ENCODE measurements at regions not wholly inside any gene's neighbourhood (a gene's known extent, or its start where the extent isn't known, plus 50 kb on each side); places are given as distances from the start of the nearest gene placed in this dataset.

- no peaks in the 10 kb centered on the region for H3K4me1 Mint-ChIP-seq (ENCODE audit: low read depth)
- no peak overlapping the region for H3K4me3 Mint-ChIP-seq
- H3K27ac Mint-ChIP-seq: no peak overlapping the region
- intact Hi-C loops (cut with micrococcal nuclease): no loop called here
- H3K27me3 Mint-ChIP-seq (ENCODE audit: insufficient read depth): peaks cover 10% of the 10 kb centered on the region
- no peaks in the 10 kb centered on the region for H3K36me3 Mint-ChIP-seq (ENCODE audit: low read depth)
- no peaks in the 10 kb centered on the region for H3K9me3 Mint-ChIP-seq
- DNase-seq (ENCODE audit: low spot score): no peak
Measured at GRCh38 chr20:58002901-58003300, 225.6 kb downstream of the ANKRD60 start.

- H3K4me1 Mint-ChIP-seq (ENCODE audit: low read depth): no peaks in the 10 kb centered on the region
- H3K4me3 Mint-ChIP-seq: no peak overlapping the region
- DNase-seq (ENCODE audit: low spot score): no peak
- peaks cover 10% of the 10 kb centered on the region for H3K27me3 Mint-ChIP-seq (ENCODE audit: insufficient read depth)
- H3K9me3 Mint-ChIP-seq: no peaks in the 10 kb centered on the region
- H3K36me3 Mint-ChIP-seq (ENCODE audit: low read depth): no peaks in the 10 kb centered on the region
- H3K27ac Mint-ChIP-seq: no peak overlapping the region
- intact Hi-C loops (cut with micrococcal nuclease): no loop called here
Measured at GRCh38 chr20:58001946-58002345, 226.5 kb downstream of the ANKRD60 start.

GRCh38 chr20:58001381-58001780, 227.1 kb downstream of the ANKRD60 start:
- intact Hi-C loops (cut with micrococcal nuclease): no loop called here
- Mint-ChIP-seq H3K27me3 (ENCODE audit: insufficient read depth) (peaks cover 10% of the 10 kb centered on the region), H3K27ac (no peak overlapping the region), H3K36me3 (ENCODE audit: low read depth) (no peaks in the 10 kb centered on the region), H3K4me1 (ENCODE audit: low read depth) (no peaks in the 10 kb centered on the region), H3K4me3 (no peak overlapping the region), H3K9me3 (no peaks in the 10 kb centered on the region)
- DNase-seq (ENCODE audit: low spot score): no peak

GRCh38 chr20:58000861-58001260, 227.6 kb downstream of the ANKRD60 start:
- Mint-ChIP-seq H3K4me3 (no peak overlapping the region), H3K36me3 (ENCODE audit: low read depth) (no peaks in the 10 kb centered on the region), H3K4me1 (ENCODE audit: low read depth) (no peaks in the 10 kb centered on the region), H3K27ac (no peak overlapping the region), H3K9me3 (no peaks in the 10 kb centered on the region), H3K27me3 (ENCODE audit: insufficient read depth) (peaks cover 9% of the 10 kb centered on the region)
- no peak for DNase-seq (ENCODE audit: low spot score)
- intact Hi-C loops (cut with micrococcal nuclease): no loop called here

GRCh38 chr20:57999465-58000111, 228.9 kb downstream of the ANKRD60 start:
- Mint-ChIP-seq H3K36me3 (ENCODE audit: low read depth) (no peaks in the 10 kb centered on the region), H3K4me3 (no peak overlapping the region), H3K27me3 (ENCODE audit: insufficient read depth) (peaks cover 9% of the 10 kb centered on the region), H3K4me1 (ENCODE audit: low read depth) (no peaks in the 10 kb centered on the region), H3K9me3 (no peaks in the 10 kb centered on the region), H3K27ac (no peak overlapping the region)
- intact Hi-C loops (cut with micrococcal nuclease): no loop called here
- DNase-seq (ENCODE audit: low spot score): no peak

GRCh38 chr20:57998981-57999464, 229.4 kb downstream of the ANKRD60 start:
- Mint-ChIP-seq H3K27me3 (ENCODE audit: insufficient read depth) (peaks cover 9% of the 10 kb centered on the region), H3K27ac (no peak overlapping the region), H3K4me1 (ENCODE audit: low read depth) (no peaks in the 10 kb centered on the region), H3K4me3 (no peak overlapping the region), H3K9me3 (no peaks in the 10 kb centered on the region), H3K36me3 (ENCODE audit: low read depth) (no peaks in the 10 kb centered on the region)
- DNase-seq (ENCODE audit: low spot score): no peak
- intact Hi-C loops (cut with micrococcal nuclease): no loop called here

- H3K27ac Mint-ChIP-seq: no peak overlapping the region
- H3K9me3 Mint-ChIP-seq: no peaks in the 10 kb centered on the region
- no peaks in the 10 kb centered on the region for H3K36me3 Mint-ChIP-seq (ENCODE audit: low read depth)
- peaks cover 9% of the 10 kb centered on the region for H3K27me3 Mint-ChIP-seq (ENCODE audit: insufficient read depth)
- H3K4me3 Mint-ChIP-seq: no peak overlapping the region
- intact Hi-C loops (cut with micrococcal nuclease): no loop called here
- no peak for DNase-seq (ENCODE audit: low spot score)
- no peaks in the 10 kb centered on the region for H3K4me1 Mint-ChIP-seq (ENCODE audit: low read depth)
Measured at GRCh38 chr20:57998276-57998675, 230.2 kb downstream of the ANKRD60 start.

- intact Hi-C loops (cut with micrococcal nuclease): no loop called here
- no peak overlapping the region for H3K4me3 Mint-ChIP-seq
- DNase-seq (ENCODE audit: low spot score): no peak
- peaks cover 10% of the 10 kb centered on the region for H3K27me3 Mint-ChIP-seq (ENCODE audit: insufficient read depth)
- no peaks in the 10 kb centered on the region for H3K4me1 Mint-ChIP-seq (ENCODE audit: low read depth)
- no peaks in the 10 kb centered on the region for H3K36me3 Mint-ChIP-seq (ENCODE audit: low read depth)
- H3K9me3 Mint-ChIP-seq: no peaks in the 10 kb centered on the region
- H3K27ac Mint-ChIP-seq: no peak overlapping the region
Measured at GRCh38 chr20:57996936-57997890, 231.2 kb downstream of the ANKRD60 start.

GRCh38 chr20:57996465-57996864, 232.0 kb downstream of the ANKRD60 start:
- no peaks in the 10 kb centered on the region for H3K4me1 Mint-ChIP-seq (ENCODE audit: low read depth)
- H3K36me3 Mint-ChIP-seq (ENCODE audit: low read depth): no peaks in the 10 kb centered on the region
- no peak overlapping the region for H3K27ac Mint-ChIP-seq

GRCh38 chr20:57995381-57995977, 233.0 kb downstream of the ANKRD60 start:
- Mint-ChIP-seq H3K27me3 (ENCODE audit: insufficient read depth) (peaks cover 8% of the 10 kb centered on the region), H3K9me3 (no peaks in the 10 kb centered on the region), H3K27ac (no peak overlapping the region), H3K4me1 (ENCODE audit: low read depth) (no peaks in the 10 kb centered on the region), H3K4me3 (no peak overlapping the region), H3K36me3 (ENCODE audit: low read depth) (no peaks in the 10 kb centered on the region)
- intact Hi-C loops (cut with micrococcal nuclease): no loop called here
- DNase-seq (ENCODE audit: low spot score): no peak

More at GRCh38 chr20:57996465-57996864, 232.0 kb downstream of the ANKRD60 start:
- Mint-ChIP-seq H3K4me3 (no peak overlapping the region), H3K9me3 (no peaks in the 10 kb centered on the region), H3K27me3 (ENCODE audit: insufficient read depth) (peaks cover 11% of the 10 kb centered on the region)
- intact Hi-C loops (cut with micrococcal nuclease): no loop called here
- no peak for DNase-seq (ENCODE audit: low spot score)

- intact Hi-C loops (cut with micrococcal nuclease): no loop called here
- no peaks in the 10 kb centered on the region for H3K9me3 Mint-ChIP-seq
- no peaks in the 10 kb centered on the region for H3K4me1 Mint-ChIP-seq (ENCODE audit: low read depth)
- no peak overlapping the region for H3K27ac Mint-ChIP-seq
- H3K4me3 Mint-ChIP-seq: no peak overlapping the region
- no peak for DNase-seq (ENCODE audit: low spot score)
- peaks cover 8% of the 10 kb centered on the region for H3K27me3 Mint-ChIP-seq (ENCODE audit: insufficient read depth)
- H3K36me3 Mint-ChIP-seq (ENCODE audit: low read depth): no peaks in the 10 kb centered on the region
Measured at GRCh38 chr20:57993716-57994431, 234.6 kb downstream of the ANKRD60 start.

GRCh38 chr20:57991211-57991881, 237.1 kb downstream of the ANKRD60 start:
- Mint-ChIP-seq H3K4me3 (no peak overlapping the region), H3K4me1 (ENCODE audit: low read depth) (no peaks in the 10 kb centered on the region), H3K9me3 (no peaks in the 10 kb centered on the region), H3K36me3 (ENCODE audit: low read depth) (no peaks in the 10 kb centered on the region), H3K27me3 (ENCODE audit: insufficient read depth) (peaks cover 3% of the 10 kb centered on the region), H3K27ac (no peak overlapping the region)
- no peak for DNase-seq (ENCODE audit: low spot score)
- intact Hi-C loops (cut with micrococcal nuclease): no loop called here
